ENCODE measurements at regions not wholly inside any gene's neighbourhood (a gene's known extent, or its start where the extent isn't known, plus 50 kb on each side); places are given as distances from the start of the nearest gene placed in this dataset.

- DNase-seq (ENCODE audit: low read depth in 2 of 2), result no peak
These were observed 103.5 kb upstream of the TNRC6C start for GRCh38 chr17:77854759-77855745.

- DNase-seq (ENCODE audit: low read depth in 2 of 2), result no peak
These were observed 101.8 kb upstream of the TNRC6C start for GRCh38 chr17:77856551-77857305.

GRCh38 chr17:77857306-77857555, 101.3 kb upstream of the TNRC6C start:
- DNase-seq (ENCODE audit: low read depth in 2 of 2), result no peak

- DNase-seq (ENCODE audit: low read depth in 2 of 2), result no peak
These were observed 100.9 kb upstream of the TNRC6C start for GRCh38 chr17:77857613-77858012.

GRCh38 chr17:77858291-77859034, 100.0 kb upstream of the TNRC6C start:
- no peak for DNase-seq (ENCODE audit: low read depth in 2 of 2)

GRCh38 chr17:77859035-77859810, 99.3 kb upstream of the TNRC6C start:
- DNase-seq (ENCODE audit: low read depth in 2 of 2), result no peak

GRCh38 chr17:77861133-77861695, 97.3 kb upstream of the TNRC6C start:
- no peak for DNase-seq (ENCODE audit: low read depth in 2 of 2)

- no peak for DNase-seq (ENCODE audit: low read depth in 2 of 2)
These were observed 96.4 kb upstream of the TNRC6C start for GRCh38 chr17:77861981-77862645.

- DNase-seq (ENCODE audit: low read depth in 2 of 2), result no peak
These were observed 95.4 kb upstream of the TNRC6C start for GRCh38 chr17:77862890-77863813.

- no peak for DNase-seq (ENCODE audit: low read depth in 2 of 2)
These were observed 94.7 kb upstream of the TNRC6C start for GRCh38 chr17:77863814-77864161.

- DNase-seq (ENCODE audit: low read depth in 2 of 2), result no peak
These were observed 94.0 kb upstream of the TNRC6C start for GRCh38 chr17:77864234-77865111.

GRCh38 chr17:77865112-77865611, 93.3 kb upstream of the TNRC6C start:
- DNase-seq (ENCODE audit: low read depth in 2 of 2), result no peak

- DNase-seq (ENCODE audit: low read depth in 2 of 2), result no peak
These were observed 92.8 kb upstream of the TNRC6C start for GRCh38 chr17:77865716-77866115.

- no peak for DNase-seq (ENCODE audit: low read depth in 2 of 2)
These were observed 91.2 kb upstream of the TNRC6C start for GRCh38 chr17:77867308-77867781.

GRCh38 chr17:77867976-77868713, 90.4 kb upstream of the TNRC6C start:
- DNase-seq (ENCODE audit: low read depth in 2 of 2), result no peak

GRCh38 chr17:77869041-77869599, 89.4 kb upstream of the TNRC6C start:
- DNase-seq (ENCODE audit: low read depth in 2 of 2), result no peak

- DNase-seq (ENCODE audit: low read depth in 2 of 2), result no peak
These were observed 88.8 kb upstream of the TNRC6C start for GRCh38 chr17:77869665-77870132.

All from fibroblast of skin of left biceps (primary cell).